PC-9 (cell line): ENCODE measurements at regions not wholly inside any gene's neighbourhood (a gene's known extent, or its start where the extent isn't known, plus 50 kb on each side); places are given as distances from the start of the nearest gene placed in this dataset.

ENCODE experiments used
- EZH2 ChIP-seq: fragments of 200-600 bp; sonication (generic); IDR thresholded peaks from 2 replicates; pipeline ENCODE4 v1.8.0; 2017; ENCODE audit warnings: antibody characterized with exemption, low read depth
- TF ChIP-seq, protein P1 (sequence below): fragments of 200-600 bp; sonication (generic); conservative IDR thresholded peaks from 2 replicates; pipeline ENCODE4 v1.6.1; 2017; ENCODE audit warnings: mixed run types, antibody characterized with exemption, mild to moderate bottlenecking, moderate library complexity

DNA sequence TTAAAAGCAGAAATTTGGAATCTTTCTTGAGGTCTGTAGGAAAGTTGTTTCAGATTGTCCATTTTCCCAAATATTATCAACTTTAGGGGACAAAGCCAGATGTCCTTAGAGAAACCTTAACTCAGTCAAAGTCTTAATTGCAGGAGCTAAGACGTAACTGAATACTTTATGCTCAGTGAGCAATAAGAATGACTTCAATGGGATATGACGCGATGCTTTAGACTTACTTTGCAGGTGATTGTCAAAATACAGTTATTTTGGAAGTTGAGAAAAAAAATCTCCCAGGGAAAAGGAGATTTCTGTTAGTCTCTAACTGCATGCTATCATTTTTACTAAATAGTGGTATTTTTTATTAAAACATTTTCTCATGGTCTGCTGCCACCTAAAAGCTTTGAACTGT is 750.9 kb upstream of the STXBP6 start:
- TF ChIP-seq, protein P1, sequence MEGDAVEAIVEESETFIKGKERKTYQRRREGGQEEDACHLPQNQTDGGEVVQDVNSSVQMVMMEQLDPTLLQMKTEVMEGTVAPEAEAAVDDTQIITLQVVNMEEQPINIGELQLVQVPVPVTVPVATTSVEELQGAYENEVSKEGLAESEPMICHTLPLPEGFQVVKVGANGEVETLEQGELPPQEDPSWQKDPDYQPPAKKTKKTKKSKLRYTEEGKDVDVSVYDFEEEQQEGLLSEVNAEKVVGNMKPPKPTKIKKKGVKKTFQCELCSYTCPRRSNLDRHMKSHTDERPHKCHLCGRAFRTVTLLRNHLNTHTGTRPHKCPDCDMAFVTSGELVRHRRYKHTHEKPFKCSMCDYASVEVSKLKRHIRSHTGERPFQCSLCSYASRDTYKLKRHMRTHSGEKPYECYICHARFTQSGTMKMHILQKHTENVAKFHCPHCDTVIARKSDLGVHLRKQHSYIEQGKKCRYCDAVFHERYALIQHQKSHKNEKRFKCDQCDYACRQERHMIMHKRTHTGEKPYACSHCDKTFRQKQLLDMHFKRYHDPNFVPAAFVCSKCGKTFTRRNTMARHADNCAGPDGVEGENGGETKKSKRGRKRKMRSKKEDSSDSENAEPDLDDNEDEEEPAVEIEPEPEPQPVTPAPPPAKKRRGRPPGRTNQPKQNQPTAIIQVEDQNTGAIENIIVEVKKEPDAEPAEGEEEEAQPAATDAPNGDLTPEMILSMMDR, result no peak
- no peak for TF ChIP-seq EZH2
